ENCODE measurements at regions not wholly inside any gene's neighbourhood (a gene's known extent, or its start where the extent isn't known, plus 50 kb on each side); places are given as distances from the start of the nearest gene placed in this dataset.

- no peak for TF ChIP-seq CTCF (IDR thresholded peaks at IDR 0.05; ENCODE audit: low read depth, low read length, missing input control)
- no peak for TF ChIP-seq TAF1 (conservative IDR thresholded peaks at IDR 0.05)
Observed at GRCh38 chr3:160098261-160098908, 109.8 kb downstream of the IL12A start (continued).

- Histone ChIP-seq H3K27ac (ENCODE audit: low read depth in 1 of 2, low read length in 2 of 2) (no peak overlapping the region), H3K4me1 (ENCODE audit: control insufficient read depth in 4 of 4, insufficient read depth in 4 of 4, low read length in 3 of 4) (no peaks in the 10 kb centered on the region), H3K9ac (ENCODE audit: low read depth in 1 of 2, low read length in 2 of 2) (no peak overlapping the region), H3K4me3 (ENCODE audit: low read depth in 1 of 3, low read length in 3 of 3) (no peak overlapping the region), H3K9me3 (ENCODE audit: control insufficient read depth in 4 of 4, low read length in 3 of 4) (no peaks in the 10 kb centered on the region), H3K36me3 (ENCODE audit: control insufficient read depth in 4 of 4, insufficient read depth in 3 of 4, low read depth in 1 of 4, low read length in 3 of 4) (no peaks in the 10 kb centered on the region), H3K27me3 (ENCODE audit: control insufficient read depth in 4 of 4, insufficient read depth in 4 of 4, low read length in 3 of 4) (peaks cover 0 to 2% (median 0%) of the 10 kb centered on the region in 4 donors)
- TF ChIP-seq ZBTB33 (IDR thresholded peaks at IDR 0.05) (no peak), CTCF (IDR thresholded peaks at IDR 0.05; ENCODE audit: low read depth, low read length, missing input control) (no peak), HNF4G (IDR thresholded peaks at IDR 0.05) (no peak), TAF1 (conservative IDR thresholded peaks at IDR 0.05) (no peak), EGR1 (IDR thresholded peaks at IDR 0.05; ENCODE audit: low read depth in 2 of 2) (no peak), REST (IDR thresholded peaks at IDR 0.05) (no peak), HNF4A (conservative IDR thresholded peaks at IDR 0.05) (no peak), NR2F2 (IDR thresholded peaks at IDR 0.05) (no peak), ATF3 (IDR thresholded peaks at IDR 0.05) (no peak), RAD21 (IDR thresholded peaks at IDR 0.05) (no peak), YY1 (IDR thresholded peaks at IDR 0.05) (no peak), JUND (IDR thresholded peaks at IDR 0.05) (no peak), GABPA (IDR thresholded peaks at IDR 0.05 in 1 of 2, conservative IDR thresholded peaks at IDR 0.05 in 1 of 2) (no peak), FOXA2 (IDR thresholded peaks at IDR 0.05) (no peak)
- whole genome bisulfite sequencing = 74% methylated on average over 3 of the region's 3 CpGs
- DNase-seq (ENCODE audit: low spot score) = no peak
Observed at GRCh38 chr3:160098926-160099626, 110.4 kb downstream of the IL12A start.

Measured in liver (tissue), 8 donors.